Neural cell (in vitro differentiated cells): ENCODE measurements at regions not wholly inside any gene's neighbourhood (a gene's known extent, or its start where the extent isn't known, plus 50 kb on each side); places are given as distances from the start of the nearest gene placed in this dataset.

Source experiments
- EP300 ChIP-seq: fragments of 450-650 bp; conservative IDR thresholded peaks from 2 replicates; pipeline ENCODE4 v1.6.1; 2014; ENCODE audit warnings: antibody characterized with exemption, mild to moderate bottlenecking, moderate library complexity; ENCODE audit not compliant: poor library complexity, severe bottlenecking
- EZH2 ChIP-seq: fragments of 200-600, 300-800 bp; shearing (Covaris generic), sonication (generic); IDR thresholded peaks from 2 replicates; pipeline ENCODE4 v1.6.1; 2014; ENCODE audit warnings: antibody characterized with exemption, low read length, borderline replicate concordance, mild to moderate bottlenecking; ENCODE audit not compliant: insufficient read depth, poor library complexity, severe bottlenecking
- POLR2AphosphoS5 ChIP-seq: IDR thresholded peaks from 2 replicates; pipeline ENCODE4 v1.6.1; 2012
- RAD21 ChIP-seq: fragments of 450-650 bp; conservative IDR thresholded peaks from 2 replicates; pipeline ENCODE4 v1.6.1; 2014; ENCODE audit warnings: antibody characterized with exemption, mild to moderate bottlenecking, moderate library complexity
- TF ChIP-seq, protein P1 (sequence below): fragments of 450-650 bp; IDR thresholded peaks from 2 replicates; pipeline ENCODE4 v1.5.1; 2014; ENCODE audit warnings: antibody characterized with exemption, mild to moderate bottlenecking, moderate library complexity; ENCODE audit not compliant: poor library complexity, severe bottlenecking

DNA sequence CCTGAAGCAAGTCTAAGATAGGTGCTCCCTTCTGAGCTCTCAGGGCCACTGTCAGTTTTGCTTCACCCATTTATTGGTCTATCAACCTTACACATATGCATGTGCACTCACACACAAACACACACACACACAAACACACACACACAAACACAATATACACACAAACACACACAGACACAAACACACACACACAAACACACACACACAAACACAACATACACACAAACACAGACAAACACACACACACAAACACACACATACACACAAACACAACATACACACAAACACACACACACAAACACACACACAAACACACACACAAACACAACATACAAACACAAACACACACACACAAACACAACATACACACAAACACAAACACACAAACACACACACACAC lies 181.6 kb upstream of the KLHL29 start:
- no peak for TF ChIP-seq EP300
- TF ChIP-seq, protein P1, sequence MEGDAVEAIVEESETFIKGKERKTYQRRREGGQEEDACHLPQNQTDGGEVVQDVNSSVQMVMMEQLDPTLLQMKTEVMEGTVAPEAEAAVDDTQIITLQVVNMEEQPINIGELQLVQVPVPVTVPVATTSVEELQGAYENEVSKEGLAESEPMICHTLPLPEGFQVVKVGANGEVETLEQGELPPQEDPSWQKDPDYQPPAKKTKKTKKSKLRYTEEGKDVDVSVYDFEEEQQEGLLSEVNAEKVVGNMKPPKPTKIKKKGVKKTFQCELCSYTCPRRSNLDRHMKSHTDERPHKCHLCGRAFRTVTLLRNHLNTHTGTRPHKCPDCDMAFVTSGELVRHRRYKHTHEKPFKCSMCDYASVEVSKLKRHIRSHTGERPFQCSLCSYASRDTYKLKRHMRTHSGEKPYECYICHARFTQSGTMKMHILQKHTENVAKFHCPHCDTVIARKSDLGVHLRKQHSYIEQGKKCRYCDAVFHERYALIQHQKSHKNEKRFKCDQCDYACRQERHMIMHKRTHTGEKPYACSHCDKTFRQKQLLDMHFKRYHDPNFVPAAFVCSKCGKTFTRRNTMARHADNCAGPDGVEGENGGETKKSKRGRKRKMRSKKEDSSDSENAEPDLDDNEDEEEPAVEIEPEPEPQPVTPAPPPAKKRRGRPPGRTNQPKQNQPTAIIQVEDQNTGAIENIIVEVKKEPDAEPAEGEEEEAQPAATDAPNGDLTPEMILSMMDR: no peak
- no peak for TF ChIP-seq POLR2AphosphoS5
- TF ChIP-seq EZH2: no peak
- no peak for TF ChIP-seq RAD21
